ENCODE measurements at regions not wholly inside any gene's neighbourhood (a gene's known extent, or its start where the extent isn't known, plus 50 kb on each side); places are given as distances from the start of the nearest gene placed in this dataset.

DNA sequence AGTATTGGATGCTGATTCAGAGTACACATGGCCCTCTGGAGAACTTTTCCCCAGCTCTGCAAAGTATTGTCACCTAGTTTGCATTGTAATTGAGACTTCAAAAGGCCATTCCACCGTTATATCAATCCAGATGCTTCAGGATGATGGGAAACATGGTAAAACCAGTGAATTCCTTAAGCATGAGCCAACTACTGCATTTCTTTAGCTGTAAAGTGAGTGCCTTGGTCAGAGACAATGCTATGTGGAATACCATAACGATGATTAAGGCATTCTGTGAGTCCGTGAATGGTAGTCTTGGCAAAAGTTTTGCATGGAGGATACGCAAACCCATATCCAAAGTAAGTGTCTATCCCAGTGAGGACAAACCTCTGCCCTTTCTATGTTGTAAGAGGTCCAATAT lies 355.2 kb downstream of the DCAF12L2 start:
- FAIRE-seq (no peak), DNase-seq (ENCODE audit: extremely low read depth in 1 of 4, low spot score in 3 of 4) (no peak), ATAC-seq (no peak)
- 5% methylated on average over 4 of the region's 4 CpGs for WGBS (ENCODE audit: insufficient coverage, low coverage, missing lambda C conversion rate)
- no peaks in the 10 kb centered on the region for H3K9me1 ChIP-seq (ENCODE audit: control insufficient read depth, insufficient read depth, low read length)
- H3K27ac ChIP-seq (ENCODE audit: extremely low read depth, low read depth, low read length), result no peak overlapping the region
- intact Hi-C loops (cut with micrococcal nuclease) (no loop called here), in situ Hi-C loops (cut with MboI) (no loop called here)
- no TSS peak for BruUV-seq (replicated peaks)
- H3K9me3 ChIP-seq (replicated peaks; ENCODE audit: control insufficient read depth, insufficient read depth, low read depth, low read length), result no peaks in the 10 kb centered on the region
- ChIA-PET CTCF (ENCODE audit: low intra/inter-chr PET ratio) (no interaction called here), POLR2A (no interaction called here)
- H3K4me2 ChIP-seq (ENCODE audit: insufficient read depth, low read length), result no peak overlapping the region
- H3K27me3 ChIP-seq (ENCODE audit: control insufficient read depth in 2 of 2, insufficient read depth in 2 of 2, low read length in 2 of 2), result no peaks in the 10 kb centered on the region
- H3K79me2 ChIP-seq (ENCODE audit: control insufficient read depth, insufficient read depth, low read length), result no peaks in the 10 kb centered on the region
- H3K4me3 ChIP-seq, result no peak overlapping the region
- H3K4me1 ChIP-seq (replicated peaks in 1 of 2; ENCODE audit: control insufficient read depth in 2 of 2, insufficient read depth in 2 of 2, low read length in 2 of 2), result no peaks in the 10 kb centered on the region
- no peaks in the 10 kb centered on the region for H3K36me3 ChIP-seq (ENCODE audit: control insufficient read depth, insufficient read depth, low read length)
- TF ChIP-seq, protein P1, sequence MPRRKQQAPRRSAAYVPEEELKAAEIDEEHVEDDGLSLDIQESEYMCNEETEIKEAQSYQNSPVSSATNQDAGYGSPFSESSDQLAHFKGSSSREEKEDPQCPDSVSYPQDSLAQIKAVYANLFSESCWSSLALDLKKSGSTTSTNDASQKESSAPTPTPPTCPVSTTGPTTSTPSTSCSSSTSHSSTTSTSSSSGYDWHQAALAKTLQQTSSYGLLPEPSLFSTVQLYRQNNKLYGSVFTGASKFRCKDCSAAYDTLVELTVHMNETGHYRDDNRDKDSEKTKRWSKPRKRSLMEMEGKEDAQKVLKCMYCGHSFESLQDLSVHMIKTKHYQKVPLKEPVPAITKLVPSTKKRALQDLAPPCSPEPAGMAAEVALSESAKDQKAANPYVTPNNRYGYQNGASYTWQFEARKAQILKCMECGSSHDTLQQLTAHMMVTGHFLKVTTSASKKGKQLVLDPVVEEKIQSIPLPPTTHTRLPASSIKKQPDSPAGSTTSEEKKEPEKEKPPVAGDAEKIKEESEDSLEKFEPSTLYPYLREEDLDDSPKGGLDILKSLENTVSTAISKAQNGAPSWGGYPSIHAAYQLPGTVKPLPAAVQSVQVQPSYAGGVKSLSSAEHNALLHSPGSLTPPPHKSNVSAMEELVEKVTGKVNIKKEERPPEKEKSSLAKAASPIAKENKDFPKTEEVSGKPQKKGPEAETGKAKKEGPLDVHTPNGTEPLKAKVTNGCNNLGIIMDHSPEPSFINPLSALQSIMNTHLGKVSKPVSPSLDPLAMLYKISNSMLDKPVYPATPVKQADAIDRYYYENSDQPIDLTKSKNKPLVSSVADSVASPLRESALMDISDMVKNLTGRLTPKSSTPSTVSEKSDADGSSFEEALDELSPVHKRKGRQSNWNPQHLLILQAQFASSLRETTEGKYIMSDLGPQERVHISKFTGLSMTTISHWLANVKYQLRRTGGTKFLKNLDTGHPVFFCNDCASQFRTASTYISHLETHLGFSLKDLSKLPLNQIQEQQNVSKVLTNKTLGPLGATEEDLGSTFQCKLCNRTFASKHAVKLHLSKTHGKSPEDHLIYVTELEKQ (CRISPR knock-in tag; IDR thresholded peaks at IDR 0.05), result no peak
- TF ChIP-seq NR0B1 (IDR thresholded peaks at IDR 0.05; ENCODE audit: partially characterized antibody), result no peak
- no peak for TF ChIP-seq ELF4 (CRISPR knock-in tag; IDR thresholded peaks at IDR 0.05)
- no peak for TF ChIP-seq ZNF253 (CRISPR knock-in tag; conservative IDR thresholded peaks at IDR 0.05)
- no peak overlapping the region for H3K9ac ChIP-seq (ENCODE audit: insufficient read depth in 1 of 2, low read depth in 2 of 2, low read length in 2 of 2)
- no peak overlapping the region for H2AFZ ChIP-seq (ENCODE audit: low read depth, low read length)
- no peaks in the 10 kb centered on the region for H4K20me1 ChIP-seq (replicated peaks; ENCODE audit: control insufficient read depth, insufficient read depth, low read length)
